Osteoblast (primary cell): ENCODE measurements at regions not wholly inside any gene's neighbourhood (a gene's known extent, or its start where the extent isn't known, plus 50 kb on each side); places are given as distances from the start of the nearest gene placed in this dataset.

Source experiments
- DNase-seq: peaks from one replicate; pipeline ENCODE4 v3.0.0; 2011; ENCODE audit warnings: low spot score, mixed read lengths; ENCODE audit not compliant: insufficient read length; ENCODE audit errors: missing footprints
- H2AFZ ChIP-seq: 2 replicates; pipeline ENCODE4 v1.6.0; 2011; ENCODE audit warnings: mild to moderate bottlenecking, low read length
- H3K27ac ChIP-seq: 2 replicates; pipeline ENCODE4 v1.5.1; 2011; ENCODE audit warnings: mild to moderate bottlenecking, low read depth, low read length, moderate library complexity
- H3K27me3 ChIP-seq: 2 replicates; pipeline ENCODE4 v1.6.0; 2012; ENCODE audit warnings: mild to moderate bottlenecking, control low read depth, inconsistent platforms, low read length, moderate library complexity; ENCODE audit not compliant: insufficient read depth
- H3K36me3 ChIP-seq: 2 replicates; pipeline ENCODE4 v1.5.1; 2011; ENCODE audit warnings: mild to moderate bottlenecking, low read length, control low read depth, moderate library complexity; ENCODE audit not compliant: insufficient read depth
- H3K4me1 ChIP-seq: 2 replicates; pipeline ENCODE4 v1.5.1; 2011; ENCODE audit warnings: mild to moderate bottlenecking, low read length, control low read depth, moderate library complexity; ENCODE audit not compliant: insufficient read depth
- H3K4me2 ChIP-seq: 2 replicates; pipeline ENCODE4 v1.6.0; 2011; ENCODE audit warnings: mild to moderate bottlenecking, low read length; ENCODE audit not compliant: insufficient read depth
- H3K4me3 ChIP-seq: fragments of 200-600 bp; sonication (generic); 3 replicates; pipeline ENCODE4 v1.5.1; 2012; ENCODE audit warnings: mild to moderate bottlenecking, low read length, inconsistent platforms; ENCODE audit not compliant: insufficient read depth
- H3K79me2 ChIP-seq: 2 replicates; pipeline ENCODE4 v1.6.0; 2012; ENCODE audit warnings: mild to moderate bottlenecking, low read length, control low read depth, inconsistent platforms; ENCODE audit not compliant: insufficient read depth
- H3K9me3 ChIP-seq: 2 replicates; pipeline ENCODE4 v1.5.1; 2011; ENCODE audit warnings: low read depth, low read length, control low read depth
- H4K20me1 ChIP-seq: 2 replicates; pipeline ENCODE4 v1.6.0; 2012; ENCODE audit warnings: mild to moderate bottlenecking, low read length, control low read depth; ENCODE audit not compliant: insufficient read depth
- TF ChIP-seq, protein P1 (sequence below): IDR thresholded peaks from 2 replicates; pipeline ENCODE4 v1.5.1; 2011; ENCODE audit warnings: mild to moderate bottlenecking, low read depth, low read length, moderate library complexity; ENCODE audit errors: extremely low read depth

DNA sequence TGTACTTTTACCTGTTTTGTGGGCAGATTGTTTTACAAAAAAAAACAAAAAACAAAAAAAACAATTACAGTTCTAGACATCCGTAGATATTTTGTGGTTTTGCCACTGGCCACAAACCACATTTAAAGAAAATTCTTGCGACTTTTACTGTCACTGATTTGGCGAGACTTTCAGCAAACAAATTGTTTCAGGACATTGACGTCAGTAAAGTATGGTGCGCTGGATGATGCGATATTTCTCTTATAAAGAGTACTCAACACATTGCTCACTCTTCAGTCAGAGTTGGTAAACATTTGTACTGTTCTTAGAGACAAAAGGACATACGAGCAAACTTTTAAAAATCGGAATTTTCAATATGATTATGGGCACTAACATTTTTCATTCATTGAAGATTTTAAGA, 229.8 kb downstream of the HAO1 start:
- TF ChIP-seq, protein P1, sequence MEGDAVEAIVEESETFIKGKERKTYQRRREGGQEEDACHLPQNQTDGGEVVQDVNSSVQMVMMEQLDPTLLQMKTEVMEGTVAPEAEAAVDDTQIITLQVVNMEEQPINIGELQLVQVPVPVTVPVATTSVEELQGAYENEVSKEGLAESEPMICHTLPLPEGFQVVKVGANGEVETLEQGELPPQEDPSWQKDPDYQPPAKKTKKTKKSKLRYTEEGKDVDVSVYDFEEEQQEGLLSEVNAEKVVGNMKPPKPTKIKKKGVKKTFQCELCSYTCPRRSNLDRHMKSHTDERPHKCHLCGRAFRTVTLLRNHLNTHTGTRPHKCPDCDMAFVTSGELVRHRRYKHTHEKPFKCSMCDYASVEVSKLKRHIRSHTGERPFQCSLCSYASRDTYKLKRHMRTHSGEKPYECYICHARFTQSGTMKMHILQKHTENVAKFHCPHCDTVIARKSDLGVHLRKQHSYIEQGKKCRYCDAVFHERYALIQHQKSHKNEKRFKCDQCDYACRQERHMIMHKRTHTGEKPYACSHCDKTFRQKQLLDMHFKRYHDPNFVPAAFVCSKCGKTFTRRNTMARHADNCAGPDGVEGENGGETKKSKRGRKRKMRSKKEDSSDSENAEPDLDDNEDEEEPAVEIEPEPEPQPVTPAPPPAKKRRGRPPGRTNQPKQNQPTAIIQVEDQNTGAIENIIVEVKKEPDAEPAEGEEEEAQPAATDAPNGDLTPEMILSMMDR: no peak
- Histone ChIP-seq H3K4me3 (no peak overlapping the region), H3K4me1 (no peaks in the 10 kb centered on the region), H2AFZ (no peak overlapping the region), H3K27ac (no peak overlapping the region), H3K27me3 (no peaks in the 10 kb centered on the region), H3K36me3 (no peaks in the 10 kb centered on the region), H3K79me2 (no peaks in the 10 kb centered on the region), H4K20me1 (no peaks in the 10 kb centered on the region), H3K4me2 (no peak overlapping the region), H3K9me3 (no peaks in the 10 kb centered on the region)
- no peak for DNase-seq

- H3K79me2 ChIP-seq: no peaks in the 10 kb centered on the region
- H3K36me3 ChIP-seq: no peaks in the 10 kb centered on the region
- no peak overlapping the region for H2AFZ ChIP-seq
- no peaks in the 10 kb centered on the region for H4K20me1 ChIP-seq
- TF ChIP-seq, protein P1: no peak
- no peak for DNase-seq
- H3K4me1 ChIP-seq: no peaks in the 10 kb centered on the region
- H3K27ac ChIP-seq: no peak overlapping the region
- H3K4me2 ChIP-seq: no peak overlapping the region
- H3K4me3 ChIP-seq: no peak overlapping the region
- no peaks in the 10 kb centered on the region for H3K27me3 ChIP-seq
- H3K9me3 ChIP-seq: no peaks in the 10 kb centered on the region
These were observed 227.6 kb downstream of the HAO1 start for GRCh38 chr20:7712661-7713060.

DNA sequence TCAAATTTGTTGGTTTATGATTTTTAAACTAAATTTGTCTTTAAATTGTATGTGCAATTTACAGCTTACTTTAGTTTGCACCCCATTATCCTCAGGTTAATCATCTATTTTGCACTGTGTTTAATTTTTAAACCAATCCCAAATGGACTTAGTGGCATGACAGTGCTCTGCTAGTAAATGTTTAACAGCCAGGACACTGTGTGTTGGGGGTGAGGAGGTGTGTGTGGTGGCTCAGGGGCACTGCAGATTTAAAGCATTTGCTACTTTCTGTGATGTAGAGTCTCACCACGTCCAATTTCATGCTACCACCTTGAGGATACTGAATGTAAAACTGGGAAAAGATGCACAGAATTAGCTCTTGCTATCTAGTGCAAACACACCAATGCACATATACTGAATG, 225.7 kb downstream of the HAO1 start:
- Histone ChIP-seq H3K9me3 (no peaks in the 10 kb centered on the region), H4K20me1 (no peaks in the 10 kb centered on the region), H3K36me3 (no peaks in the 10 kb centered on the region), H3K79me2 (no peaks in the 10 kb centered on the region), H3K27me3 (no peaks in the 10 kb centered on the region), H3K4me1 (no peaks in the 10 kb centered on the region), H3K4me2 (no peak overlapping the region), H3K4me3 (no peak overlapping the region), H3K27ac (no peak overlapping the region), H2AFZ (no peak overlapping the region)
- TF ChIP-seq, protein P1: no peak
- DNase-seq: no peak

- no peaks in the 10 kb centered on the region for H4K20me1 ChIP-seq
- no peak overlapping the region for H3K4me3 ChIP-seq
- no peaks in the 10 kb centered on the region for H3K79me2 ChIP-seq
- no peak overlapping the region for H2AFZ ChIP-seq
- no peaks in the 10 kb centered on the region for H3K4me1 ChIP-seq
- H3K4me2 ChIP-seq: no peak overlapping the region
- TF ChIP-seq, protein P1: no peak
- H3K27ac ChIP-seq: no peak overlapping the region
- no peak for DNase-seq
- no peaks in the 10 kb centered on the region for H3K9me3 ChIP-seq
- H3K36me3 ChIP-seq: no peaks in the 10 kb centered on the region
- no peaks in the 10 kb centered on the region for H3K27me3 ChIP-seq
These were observed 223.8 kb downstream of the HAO1 start for GRCh38 chr20:7716286-7716972.
